ENCODE measurements at regions not wholly inside any gene's neighbourhood (a gene's known extent, or its start where the extent isn't known, plus 50 kb on each side); places are given as distances from the start of the nearest gene placed in this dataset.

DNA sequence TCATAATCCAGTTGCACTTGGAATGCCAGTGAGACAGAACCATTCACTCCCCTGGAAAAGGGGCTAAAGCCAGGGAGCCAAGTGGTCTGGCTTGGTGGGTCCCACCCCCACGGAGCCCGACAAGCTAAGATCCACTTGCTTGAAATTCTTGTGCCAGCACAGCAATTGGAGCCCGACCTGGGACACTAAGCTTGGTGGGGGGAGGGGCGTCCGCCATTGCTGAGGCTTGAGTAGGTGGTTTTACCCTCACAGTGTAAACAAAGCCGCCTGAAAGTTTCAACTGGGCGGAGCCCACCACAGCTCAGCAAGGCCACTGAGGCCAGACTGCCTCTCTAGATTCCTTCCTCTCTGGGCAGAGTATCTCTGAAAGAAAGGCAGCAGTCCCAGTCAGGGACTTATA, 200.7 kb upstream of the NPSR1 start:
- Histone ChIP-seq H3K9me2 (replicated peaks; ENCODE audit: insufficient read depth) (no peaks in the 10 kb centered on the region), H3K27me3 (no peaks in the 10 kb centered on the region), H3K4me1 (ENCODE audit: insufficient read depth) (no peaks in the 10 kb centered on the region), H3K36me3 (replicated peaks; ENCODE audit: insufficient read depth, low read depth) (no peaks in the 10 kb centered on the region), H4K20me1 (ENCODE audit: insufficient read depth, poor library complexity, severe bottlenecking) (no peaks in the 10 kb centered on the region), H3K27ac (no peak overlapping the region), H3K79me2 (no peaks in the 10 kb centered on the region), H3K4me2 (no peak overlapping the region), H3K4me3 (no peak overlapping the region), H2AFZ (no peak overlapping the region), H3K9me3 (ENCODE audit: low read depth) (no peaks in the 10 kb centered on the region)
- TF ChIP-seq EZH2phosphoT487 (IDR thresholded peaks at IDR 0.05; ENCODE audit: low read depth, severe bottlenecking, unreplicated experiment) = no peak
- no peak for TF ChIP-seq EZH2 (IDR thresholded peaks at IDR 0.05; ENCODE audit: borderline replicate concordance)
- 81% methylated on average over 7 of the region's 7 CpGs for WGBS (ENCODE audit: low lambda C conversion rate, missing lambda C conversion rate)
- DNase-seq (ENCODE audit: low spot score) = no peak

DNA sequence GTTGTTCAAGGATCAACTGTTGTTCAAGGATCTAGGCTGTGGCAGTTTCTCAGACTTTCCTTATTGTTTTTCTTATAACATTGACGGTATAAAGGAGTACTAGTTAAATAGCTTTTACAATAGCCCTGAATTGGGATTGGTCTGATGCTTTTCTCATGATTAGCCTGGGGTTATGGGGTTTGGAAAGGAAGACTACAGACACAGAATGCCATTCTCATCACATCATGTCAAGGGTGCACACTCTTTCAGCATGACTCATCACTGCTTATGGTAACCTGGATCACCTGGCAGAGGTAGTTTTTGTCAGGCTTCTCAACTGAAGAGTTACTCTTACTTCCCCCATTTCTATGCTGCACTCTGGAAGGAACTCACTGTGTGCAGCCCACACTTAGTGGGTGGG, 194.2 kb upstream of the NPSR1 start:
- Histone ChIP-seq H3K27me3 (no peaks in the 10 kb centered on the region), H3K79me2 (no peaks in the 10 kb centered on the region), H4K20me1 (ENCODE audit: insufficient read depth, poor library complexity, severe bottlenecking) (no peaks in the 10 kb centered on the region), H3K27ac (no peak overlapping the region), H3K9me3 (ENCODE audit: low read depth) (no peaks in the 10 kb centered on the region), H3K9me2 (replicated peaks; ENCODE audit: insufficient read depth) (no peaks in the 10 kb centered on the region), H3K36me3 (replicated peaks; ENCODE audit: insufficient read depth, low read depth) (no peaks in the 10 kb centered on the region), H2AFZ (no peak overlapping the region), H3K4me2 (no peak overlapping the region), H3K4me3 (no peak overlapping the region), H3K4me1 (ENCODE audit: insufficient read depth) (no peaks in the 10 kb centered on the region)
- peak; percentile 32 for DNase-seq (ENCODE audit: low spot score)
- TF ChIP-seq EZH2 (IDR thresholded peaks at IDR 0.05; ENCODE audit: borderline replicate concordance) (no peak), EZH2phosphoT487 (IDR thresholded peaks at IDR 0.05; ENCODE audit: low read depth, severe bottlenecking, unreplicated experiment) (no peak)
- TF ChIP-seq, protein P1, sequence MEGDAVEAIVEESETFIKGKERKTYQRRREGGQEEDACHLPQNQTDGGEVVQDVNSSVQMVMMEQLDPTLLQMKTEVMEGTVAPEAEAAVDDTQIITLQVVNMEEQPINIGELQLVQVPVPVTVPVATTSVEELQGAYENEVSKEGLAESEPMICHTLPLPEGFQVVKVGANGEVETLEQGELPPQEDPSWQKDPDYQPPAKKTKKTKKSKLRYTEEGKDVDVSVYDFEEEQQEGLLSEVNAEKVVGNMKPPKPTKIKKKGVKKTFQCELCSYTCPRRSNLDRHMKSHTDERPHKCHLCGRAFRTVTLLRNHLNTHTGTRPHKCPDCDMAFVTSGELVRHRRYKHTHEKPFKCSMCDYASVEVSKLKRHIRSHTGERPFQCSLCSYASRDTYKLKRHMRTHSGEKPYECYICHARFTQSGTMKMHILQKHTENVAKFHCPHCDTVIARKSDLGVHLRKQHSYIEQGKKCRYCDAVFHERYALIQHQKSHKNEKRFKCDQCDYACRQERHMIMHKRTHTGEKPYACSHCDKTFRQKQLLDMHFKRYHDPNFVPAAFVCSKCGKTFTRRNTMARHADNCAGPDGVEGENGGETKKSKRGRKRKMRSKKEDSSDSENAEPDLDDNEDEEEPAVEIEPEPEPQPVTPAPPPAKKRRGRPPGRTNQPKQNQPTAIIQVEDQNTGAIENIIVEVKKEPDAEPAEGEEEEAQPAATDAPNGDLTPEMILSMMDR (IDR thresholded peaks at IDR 0.05; ENCODE audit: poor library complexity) = no peak
- 48% methylated on average over 1 of the region's 1 CpG for WGBS (ENCODE audit: low lambda C conversion rate, missing lambda C conversion rate)

DNA sequence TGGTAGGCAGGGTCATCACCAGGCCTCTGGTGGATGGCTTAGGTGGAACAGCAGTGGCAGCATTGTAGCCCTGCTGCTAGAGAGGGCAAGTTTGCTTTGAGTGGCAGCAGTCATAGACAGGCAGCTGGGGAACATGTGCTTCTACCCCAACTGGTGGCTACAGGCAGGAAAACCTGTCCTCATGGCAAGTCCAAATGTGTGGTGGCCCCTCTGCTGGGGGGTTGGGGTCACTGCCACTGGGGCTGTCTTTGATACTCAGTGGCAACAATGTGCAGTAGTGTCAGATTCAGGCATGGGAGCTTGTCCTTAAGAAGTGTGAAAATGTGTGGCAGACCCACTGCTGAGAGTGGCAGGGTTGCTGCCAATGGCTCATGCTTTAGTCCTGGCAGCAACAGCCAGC, 186.2 kb upstream of the NPSR1 start:
- Histone ChIP-seq H3K79me2 (no peaks in the 10 kb centered on the region), H3K4me1 (ENCODE audit: insufficient read depth) (no peaks in the 10 kb centered on the region), H3K9me2 (replicated peaks; ENCODE audit: insufficient read depth) (no peaks in the 10 kb centered on the region), H2AFZ (no peak overlapping the region), H3K36me3 (replicated peaks; ENCODE audit: insufficient read depth, low read depth) (no peaks in the 10 kb centered on the region), H3K4me2 (no peak overlapping the region), H3K27me3 (no peaks in the 10 kb centered on the region), H4K20me1 (ENCODE audit: insufficient read depth, poor library complexity, severe bottlenecking) (no peaks in the 10 kb centered on the region), H3K4me3 (no peak overlapping the region), H3K9me3 (ENCODE audit: low read depth) (peaks cover 9% of the 10 kb centered on the region), H3K27ac (no peak overlapping the region)
- no peak for DNase-seq (ENCODE audit: low spot score)
- TF ChIP-seq, protein P1 (IDR thresholded peaks at IDR 0.05; ENCODE audit: poor library complexity) = no peak
- TF ChIP-seq EZH2 (IDR thresholded peaks at IDR 0.05; ENCODE audit: borderline replicate concordance) (no peak), EZH2phosphoT487 (IDR thresholded peaks at IDR 0.05; ENCODE audit: low read depth, severe bottlenecking, unreplicated experiment) (no peak)

DNA sequence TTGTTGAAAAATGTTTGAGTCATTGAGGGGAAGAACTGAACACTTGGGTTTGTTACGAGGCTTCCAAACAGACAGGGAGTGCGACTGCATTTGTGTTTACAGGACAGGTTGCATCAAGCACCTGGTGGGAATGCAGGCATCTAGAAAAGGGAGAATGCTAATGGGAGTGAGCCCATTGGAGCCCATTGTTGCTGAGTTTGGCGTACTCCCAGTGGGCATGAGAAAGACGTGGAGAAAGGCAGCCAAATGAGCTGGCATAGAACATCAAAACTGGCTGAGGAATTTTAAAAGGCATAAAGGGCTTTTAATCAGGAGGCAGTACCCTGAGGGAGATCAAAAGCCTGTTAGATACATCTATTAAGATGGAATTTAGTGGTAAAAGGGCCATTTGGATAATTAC, 171.6 kb upstream of the NPSR1 start:
- Histone ChIP-seq H3K79me2 (no peaks in the 10 kb centered on the region), H3K4me2 (no peak overlapping the region), H3K36me3 (replicated peaks; ENCODE audit: insufficient read depth, low read depth) (no peaks in the 10 kb centered on the region), H3K9me2 (replicated peaks; ENCODE audit: insufficient read depth) (no peaks in the 10 kb centered on the region), H4K20me1 (ENCODE audit: insufficient read depth, poor library complexity, severe bottlenecking) (no peaks in the 10 kb centered on the region), H3K4me3 (no peak overlapping the region), H3K4me1 (ENCODE audit: insufficient read depth) (no peaks in the 10 kb centered on the region), H3K27me3 (no peaks in the 10 kb centered on the region), H2AFZ (no peak overlapping the region), H3K9me3 (ENCODE audit: low read depth) (no peaks in the 10 kb centered on the region), H3K27ac (no peak overlapping the region)
- no peak for DNase-seq (ENCODE audit: low spot score)
- no peak for TF ChIP-seq EZH2phosphoT487 (IDR thresholded peaks at IDR 0.05; ENCODE audit: low read depth, severe bottlenecking, unreplicated experiment)
- TF ChIP-seq, protein P1 (IDR thresholded peaks at IDR 0.05; ENCODE audit: poor library complexity) = no peak
- no peak for TF ChIP-seq EZH2 (IDR thresholded peaks at IDR 0.05; ENCODE audit: borderline replicate concordance)
- 61% methylated on average over 4 of the region's 4 CpGs for WGBS (ENCODE audit: low lambda C conversion rate, missing lambda C conversion rate)
